ENCODE measurements at regions not wholly inside any gene's neighbourhood (a gene's known extent, or its start where the extent isn't known, plus 50 kb on each side); places are given as distances from the start of the nearest gene placed in this dataset.

DNA sequence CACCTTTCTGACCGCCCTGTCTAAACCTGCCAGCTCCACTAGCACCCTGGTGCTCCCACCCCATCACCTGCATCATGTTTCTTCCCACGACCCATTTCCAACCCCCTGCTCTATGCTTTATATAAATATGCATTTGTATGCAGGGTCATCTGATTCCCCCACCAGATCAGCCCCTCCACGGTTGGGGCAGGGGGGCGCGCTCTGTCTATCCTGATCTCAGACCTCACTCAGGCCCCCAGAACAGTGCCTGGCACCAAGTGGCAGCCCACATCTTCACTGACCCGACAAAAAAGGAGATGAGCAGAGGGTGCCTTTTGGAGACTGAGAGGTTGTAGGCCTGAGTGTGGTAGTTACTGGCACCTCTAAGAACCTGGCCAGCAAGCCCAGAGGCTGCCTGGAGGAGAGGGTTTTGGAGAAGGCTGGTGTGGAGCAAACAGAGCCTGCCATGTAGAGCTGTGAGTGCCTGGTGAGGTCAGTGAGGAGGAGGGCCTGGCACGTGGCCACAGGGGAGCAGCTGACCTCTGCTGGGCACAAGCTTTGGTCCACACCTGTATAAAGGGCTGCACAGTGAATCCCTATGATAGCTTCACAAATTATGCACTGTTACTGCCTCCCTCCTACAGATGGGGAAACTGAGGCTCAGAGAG is 86.3 kb upstream of the RTL6 start:
- TF ChIP-seq, protein P1, sequence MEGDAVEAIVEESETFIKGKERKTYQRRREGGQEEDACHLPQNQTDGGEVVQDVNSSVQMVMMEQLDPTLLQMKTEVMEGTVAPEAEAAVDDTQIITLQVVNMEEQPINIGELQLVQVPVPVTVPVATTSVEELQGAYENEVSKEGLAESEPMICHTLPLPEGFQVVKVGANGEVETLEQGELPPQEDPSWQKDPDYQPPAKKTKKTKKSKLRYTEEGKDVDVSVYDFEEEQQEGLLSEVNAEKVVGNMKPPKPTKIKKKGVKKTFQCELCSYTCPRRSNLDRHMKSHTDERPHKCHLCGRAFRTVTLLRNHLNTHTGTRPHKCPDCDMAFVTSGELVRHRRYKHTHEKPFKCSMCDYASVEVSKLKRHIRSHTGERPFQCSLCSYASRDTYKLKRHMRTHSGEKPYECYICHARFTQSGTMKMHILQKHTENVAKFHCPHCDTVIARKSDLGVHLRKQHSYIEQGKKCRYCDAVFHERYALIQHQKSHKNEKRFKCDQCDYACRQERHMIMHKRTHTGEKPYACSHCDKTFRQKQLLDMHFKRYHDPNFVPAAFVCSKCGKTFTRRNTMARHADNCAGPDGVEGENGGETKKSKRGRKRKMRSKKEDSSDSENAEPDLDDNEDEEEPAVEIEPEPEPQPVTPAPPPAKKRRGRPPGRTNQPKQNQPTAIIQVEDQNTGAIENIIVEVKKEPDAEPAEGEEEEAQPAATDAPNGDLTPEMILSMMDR (conservative IDR thresholded peaks at IDR 0.05; ENCODE audit: low read depth, low read length) = no peak
- TF ChIP-seq EZH2 (IDR thresholded peaks at IDR 0.05; ENCODE audit: borderline replicate concordance, low read depth, low read length, poor library complexity, severe bottlenecking) = no peak

Measured in A673 (cell line).